Tibial nerve (tissue), 4 donors: ENCODE measurements at regions not wholly inside any gene's neighbourhood (a gene's known extent, or its start where the extent isn't known, plus 50 kb on each side); places are given as distances from the start of the nearest gene placed in this dataset.

Experiments
- CTCF ChIP-seq, 5 experiments: fragments of 200-600 bp in 3 of 5; fragments of 450-650 bp in 2 of 5; sonication (generic) in 3 of 5; IDR thresholded peaks; one replicate each; pipeline ENCODE4 v1.5.1; 2016 to 2019; ENCODE audit warnings: antibody characterized with exemption in 5 of 5, mild to moderate bottlenecking in 3 of 5, moderate library complexity in 2 of 5
- EP300 ChIP-seq, 2 donors: sonication (generic); formaldehyde crosslinking; IDR thresholded peaks; one replicate each; pipeline ENCODE4 v1.6.1; 2017; ENCODE audit warnings: antibody characterized with exemption in 2 of 2, mild to moderate bottlenecking in 1 of 2
- POLR2A ChIP-seq, 2 donors: fragments of 450-650 bp; IDR thresholded peaks; one replicate each; pipeline ENCODE4 v1.6.1; 2017; ENCODE audit warnings: antibody characterized with exemption in 2 of 2, mild to moderate bottlenecking in 2 of 2, moderate library complexity in 2 of 2

GRCh38 chr12:105576261-105576660 is 245.8 kb downstream of the C12orf75 start:
- TF ChIP-seq CTCF (IDR thresholded peaks at IDR 0.05) (no peak), POLR2A (IDR thresholded peaks at IDR 0.05) (no peak), EP300 (IDR thresholded peaks at IDR 0.05) (no peak)
